ENCODE measurements at regions not wholly inside any gene's neighbourhood (a gene's known extent, or its start where the extent isn't known, plus 50 kb on each side); places are given as distances from the start of the nearest gene placed in this dataset.

- Histone ChIP-seq H3K27me3 (ENCODE audit: insufficient read depth, poor library complexity, severe bottlenecking) (no peaks in the 10 kb centered on the region), H3K4me3 (replicated peaks; ENCODE audit: insufficient read depth, low read length) (no peak overlapping the region), H3K27ac (replicated peaks) (no peak overlapping the region)
- TF ChIP-seq REST (IDR thresholded peaks at IDR 0.05; ENCODE audit: insufficient replicate concordance, low read depth), result no peak
- no peak for TF ChIP-seq SPI1 (IDR thresholded peaks at IDR 0.05; ENCODE audit: borderline replicate concordance, low read depth)
- TF ChIP-seq CTCF (IDR thresholded peaks at IDR 0.05; ENCODE audit: insufficient read depth, low read length), result no peak
- TF ChIP-seq POLR2AphosphoS5 (IDR thresholded peaks at IDR 0.05; ENCODE audit: low read depth), result no peak
- TF ChIP-seq GABPA (IDR thresholded peaks at IDR 0.05; ENCODE audit: low read depth), result no peak
- DNase-seq (ENCODE audit: low read depth in 1 of 2, low spot score in 1 of 2), result no peak
Measured at GRCh38 chr20:60199866-60200265, 241.6 kb downstream of the CDH26 start.

GRCh38 chr20:60200305-60200918 is 242.2 kb downstream of the CDH26 start:
- Histone ChIP-seq H3K27me3 (ENCODE audit: insufficient read depth, poor library complexity, severe bottlenecking) (no peaks in the 10 kb centered on the region), H3K27ac (replicated peaks) (no peak overlapping the region), H3K4me3 (replicated peaks; ENCODE audit: insufficient read depth, low read length) (no peak overlapping the region)
- no peak for TF ChIP-seq CTCF (IDR thresholded peaks at IDR 0.05; ENCODE audit: insufficient read depth, low read length)
- no peak for TF ChIP-seq GABPA (IDR thresholded peaks at IDR 0.05; ENCODE audit: low read depth)
- no peak for TF ChIP-seq REST (IDR thresholded peaks at IDR 0.05; ENCODE audit: insufficient replicate concordance, low read depth)
- TF ChIP-seq POLR2AphosphoS5 (IDR thresholded peaks at IDR 0.05; ENCODE audit: low read depth), result no peak
- TF ChIP-seq SPI1 (IDR thresholded peaks at IDR 0.05; ENCODE audit: borderline replicate concordance, low read depth), result no peak
- no peak for DNase-seq (ENCODE audit: low read depth in 1 of 2, low spot score in 1 of 2)

- no peak for TF ChIP-seq POLR2AphosphoS5 (IDR thresholded peaks at IDR 0.05; ENCODE audit: low read depth)
- TF ChIP-seq GABPA (IDR thresholded peaks at IDR 0.05; ENCODE audit: low read depth), result no peak
- TF ChIP-seq SPI1 (IDR thresholded peaks at IDR 0.05; ENCODE audit: borderline replicate concordance, low read depth), result no peak
- TF ChIP-seq REST (IDR thresholded peaks at IDR 0.05; ENCODE audit: insufficient replicate concordance, low read depth), result no peak
- no peak for TF ChIP-seq CTCF (IDR thresholded peaks at IDR 0.05; ENCODE audit: insufficient read depth, low read length)
- no peak for DNase-seq (ENCODE audit: low read depth in 1 of 2, low spot score in 1 of 2)
Measured at GRCh38 chr20:60201198-60201835, 243.1 kb downstream of the CDH26 start.

More at GRCh38 chr20:60201198-60201835, 243.1 kb downstream of the CDH26 start:
- no peaks in the 10 kb centered on the region for H3K27me3 ChIP-seq (ENCODE audit: insufficient read depth, poor library complexity, severe bottlenecking)
- no peak overlapping the region for H3K4me3 ChIP-seq (replicated peaks; ENCODE audit: insufficient read depth, low read length)
- no peak overlapping the region for H3K27ac ChIP-seq (replicated peaks)

Measured in HL-60 (cell line).